Activated T-helper 2 cell treated with anti-CD3 and anti-CD28 coated beads, Interferon-gamma antibody, Interleukin-2, Interleukin-4, amounts not matched to agents 10 μg/mL and 5 μg/mL and 100 μg/mL, durations not matched to agents 14 hours and 24 hours and 36 hours (primary cell): ENCODE measurements at regions not wholly inside any gene's neighbourhood (a gene's known extent, or its start where the extent isn't known, plus 50 kb on each side); places are given as distances from the start of the nearest gene placed in this dataset.

Source experiments
- DNase-seq: peaks from one replicate; pipeline ENCODE4 v3.0.0; 2021; ENCODE audit warnings: low spot score
- H3K27ac Mint-ChIP-seq: one replicate; pipeline ENCODE4 v1.8.0; 2021; ENCODE audit warnings: mixed read lengths
- H3K27me3 Mint-ChIP-seq: one replicate; pipeline ENCODE4 v1.8.0; 2021; ENCODE audit warnings: low read depth, mixed read lengths
- H3K36me3 Mint-ChIP-seq: one replicate; pipeline ENCODE4 v1.8.0; 2021; ENCODE audit warnings: low read depth, mixed read lengths
- H3K4me1 Mint-ChIP-seq: one replicate; pipeline ENCODE4 v1.8.0; 2021; ENCODE audit warnings: low read depth, mixed read lengths
- H3K4me3 Mint-ChIP-seq: one replicate; pipeline ENCODE4 v1.8.0; 2021; ENCODE audit warnings: low read depth, mild to moderate bottlenecking, moderate library complexity, mixed read lengths
- H3K9me3 Mint-ChIP-seq: one replicate; pipeline ENCODE4 v1.8.0; 2021; ENCODE audit warnings: mixed read lengths
- intact Hi-C: fragments of 100-400 bp; cut with micrococcal nuclease; formaldehyde crosslinking; loops from one replicate; pipeline ENCODE4 v1.15.1; 2023

GRCh38 chr13:60303166-60303565, 93.9 kb upstream of the TDRD3 start:
- Mint-ChIP-seq H3K36me3 (no peaks in the 10 kb centered on the region), H3K4me1 (no peaks in the 10 kb centered on the region), H3K9me3 (no peaks in the 10 kb centered on the region), H3K4me3 (no peak overlapping the region), H3K27ac (no peak overlapping the region), H3K27me3 (peaks cover 33% of the 10 kb centered on the region)
- intact Hi-C loops = no loop called here
- DNase-seq = no peak

GRCh38 chr13:60311527-60311926, 85.5 kb upstream of the TDRD3 start:
- Mint-ChIP-seq H3K27ac (no peak overlapping the region), H3K27me3 (peaks cover 8% of the 10 kb centered on the region), H3K9me3 (no peaks in the 10 kb centered on the region), H3K4me1 (peaks cover 11% of the 10 kb centered on the region), H3K36me3 (no peaks in the 10 kb centered on the region), H3K4me3 (no peak overlapping the region)
- intact Hi-C loops = no loop called here
- no peak for DNase-seq

GRCh38 chr13:60312851-60313505, 84.0 kb upstream of the TDRD3 start:
- DNase-seq = no peak
- no peak overlapping the region for H3K4me3 Mint-ChIP-seq
- H3K36me3 Mint-ChIP-seq = no peaks in the 10 kb centered on the region
- H3K4me1 Mint-ChIP-seq = peaks cover 11% of the 10 kb centered on the region
- intact Hi-C loops = no loop called here
- H3K9me3 Mint-ChIP-seq = no peaks in the 10 kb centered on the region
- peaks cover 10% of the 10 kb centered on the region for H3K27me3 Mint-ChIP-seq
- no peak overlapping the region for H3K27ac Mint-ChIP-seq

- intact Hi-C loops = no loop called here
- Mint-ChIP-seq H3K9me3 (no peaks in the 10 kb centered on the region), H3K27ac (no peak overlapping the region)
These were observed 78.8 kb upstream of the TDRD3 start for GRCh38 chr13:60318186-60318585.

GRCh38 chr13:60324131-60324530, 72.9 kb upstream of the TDRD3 start:
- Mint-ChIP-seq H3K36me3 (no peaks in the 10 kb centered on the region), H3K27me3 (peaks cover 15% of the 10 kb centered on the region)

More at GRCh38 chr13:60318186-60318585, 78.8 kb upstream of the TDRD3 start:
- no peak for DNase-seq
- Mint-ChIP-seq H3K27me3 (peaks cover 16% of the 10 kb centered on the region), H3K4me1 (no peaks in the 10 kb centered on the region), H3K36me3 (no peaks in the 10 kb centered on the region), H3K4me3 (no peak overlapping the region)

GRCh38 chr13:60326273-60326672, 70.7 kb upstream of the TDRD3 start:
- H3K27ac Mint-ChIP-seq = no peak overlapping the region
- H3K4me1 Mint-ChIP-seq = peaks cover 2% of the 10 kb centered on the region
- no peaks in the 10 kb centered on the region for H3K9me3 Mint-ChIP-seq
- H3K36me3 Mint-ChIP-seq = no peaks in the 10 kb centered on the region
- H3K27me3 Mint-ChIP-seq = peaks cover 17% of the 10 kb centered on the region
- H3K4me3 Mint-ChIP-seq = no peak overlapping the region
- DNase-seq = no peak
- intact Hi-C loops = no loop called here

More at GRCh38 chr13:60324131-60324530, 72.9 kb upstream of the TDRD3 start:
- no peaks in the 10 kb centered on the region for H3K9me3 Mint-ChIP-seq
- H3K4me1 Mint-ChIP-seq = no peaks in the 10 kb centered on the region
- intact Hi-C loops = no loop called here
- no peak for DNase-seq
- H3K4me3 Mint-ChIP-seq = no peak overlapping the region
- no peak overlapping the region for H3K27ac Mint-ChIP-seq

- no peak for DNase-seq
- intact Hi-C loops = no loop called here
- Mint-ChIP-seq H3K4me3 (no peak overlapping the region), H3K27ac (no peak overlapping the region), H3K36me3 (no peaks in the 10 kb centered on the region), H3K27me3 (peaks cover 19% of the 10 kb centered on the region), H3K4me1 (peaks cover 2% of the 10 kb centered on the region), H3K9me3 (no peaks in the 10 kb centered on the region)
These were observed 69.5 kb upstream of the TDRD3 start for GRCh38 chr13:60327511-60327910.

- intact Hi-C loops = loop anchor here (2.0 kb wide), 1 partner anchor 649 kb away; no protein-coding TSS in a partner anchor
- DNase-seq = no peak
- H3K9me3 Mint-ChIP-seq = no peaks in the 10 kb centered on the region
- no peak overlapping the region for H3K4me3 Mint-ChIP-seq
- H3K4me1 Mint-ChIP-seq = peaks cover 2% of the 10 kb centered on the region
- H3K36me3 Mint-ChIP-seq = no peaks in the 10 kb centered on the region
- H3K27ac Mint-ChIP-seq = no peak overlapping the region
- H3K27me3 Mint-ChIP-seq = peaks cover 20% of the 10 kb centered on the region
These were observed 68.9 kb upstream of the TDRD3 start for GRCh38 chr13:60328073-60328472.

GRCh38 chr13:60329221-60329923, 67.6 kb upstream of the TDRD3 start:
- Mint-ChIP-seq H3K27me3 (peaks cover 31% of the 10 kb centered on the region), H3K9me3 (peaks cover 3% of the 10 kb centered on the region), H3K4me3 (no peak overlapping the region), H3K27ac (no peak overlapping the region), H3K4me1 (peaks cover 2% of the 10 kb centered on the region), H3K36me3 (no peaks in the 10 kb centered on the region)
- DNase-seq = no peak
- intact Hi-C loops = loop anchor here (2.0 kb wide), 1 partner anchor 651 kb away; no protein-coding TSS in a partner anchor

- intact Hi-C loops = no loop called here
- no peak overlapping the region for H3K27ac Mint-ChIP-seq
- peaks cover 2% of the 10 kb centered on the region for H3K4me1 Mint-ChIP-seq
- peaks cover 28% of the 10 kb centered on the region for H3K27me3 Mint-ChIP-seq
- peaks cover 3% of the 10 kb centered on the region for H3K9me3 Mint-ChIP-seq
- no peak overlapping the region for H3K4me3 Mint-ChIP-seq
- H3K36me3 Mint-ChIP-seq = no peaks in the 10 kb centered on the region
- DNase-seq = no peak
These were observed 65.6 kb upstream of the TDRD3 start for GRCh38 chr13:60331249-60332012.

- intact Hi-C loops = no loop called here
- Mint-ChIP-seq H3K4me3 (no peak overlapping the region), H3K9me3 (peaks cover 3% of the 10 kb centered on the region), H3K4me1 (peaks cover 2% of the 10 kb centered on the region), H3K27me3 (peaks cover 26% of the 10 kb centered on the region), H3K36me3 (no peaks in the 10 kb centered on the region), H3K27ac (no peak overlapping the region)
- DNase-seq = no peak
These were observed 64.3 kb upstream of the TDRD3 start for GRCh38 chr13:60332682-60333081.

- intact Hi-C loops = no loop called here
- H3K27me3 Mint-ChIP-seq = peaks cover 31% of the 10 kb centered on the region
- H3K36me3 Mint-ChIP-seq = no peaks in the 10 kb centered on the region
These were observed 62.7 kb upstream of the TDRD3 start for GRCh38 chr13:60334310-60334709.

GRCh38 chr13:60335531-60335930, 61.5 kb upstream of the TDRD3 start:
- peaks cover 33% of the 10 kb centered on the region for H3K27me3 Mint-ChIP-seq
- no peak overlapping the region for H3K27ac Mint-ChIP-seq
- H3K36me3 Mint-ChIP-seq = no peaks in the 10 kb centered on the region
- H3K4me1 Mint-ChIP-seq = no peaks in the 10 kb centered on the region
- intact Hi-C loops = loop anchor here (1.0 kb wide), 2 partner anchors 96 to 944 kb away; no protein-coding TSS in a partner anchor
- H3K9me3 Mint-ChIP-seq = peaks cover 3% of the 10 kb centered on the region
- no peak overlapping the region for H3K4me3 Mint-ChIP-seq
- no peak for DNase-seq

More at GRCh38 chr13:60334310-60334709, 62.7 kb upstream of the TDRD3 start:
- Mint-ChIP-seq H3K9me3 (peaks cover 3% of the 10 kb centered on the region), H3K4me3 (no peak overlapping the region), H3K27ac (no peak overlapping the region), H3K4me1 (peaks cover 2% of the 10 kb centered on the region)
- no peak for DNase-seq
